ENCODE measurements at regions not wholly inside any gene's neighbourhood (a gene's known extent, or its start where the extent isn't known, plus 50 kb on each side); places are given as distances from the start of the nearest gene placed in this dataset.

- TF ChIP-seq CTCF (conservative IDR thresholded peaks at IDR 0.05) = no peak
- H3K14ac ChIP-seq (ENCODE audit: insufficient read depth, low read length) = no peak overlapping the region
Measured at GRCh38 chr5:113794981-113795380, 281.5 kb downstream of the YTHDC2 start.

More at GRCh38 chr5:113794981-113795380, 281.5 kb downstream of the YTHDC2 start:
- Mint-ChIP-seq H3K4me3 (no peak overlapping the region), H3K9me3 (no peaks in the 10 kb centered on the region), H3K27me3 (ENCODE audit: low read depth) (no peaks in the 10 kb centered on the region), H3K27ac (no peak overlapping the region), H3K4me1 (peaks cover 4 to 5% of the 10 kb centered on the region in 2 experiments; a peak in 2 of 4 replicates), H3K36me3 (ENCODE audit: insufficient read depth in 1 of 3, low read depth in 3 of 3) (no peaks in the 10 kb centered on the region)
- no peak overlapping the region for H3K4ac ChIP-seq (ENCODE audit: low read depth, low read length)
- H3K27me3 ChIP-seq (ENCODE audit: insufficient read depth, low read length) = no peaks in the 10 kb centered on the region
- no peaks in the 10 kb centered on the region for H3K79me2 ChIP-seq (ENCODE audit: insufficient read depth, low read length)
- WGBS (ENCODE audit: extremely low coverage, insufficient read length, low lambda C conversion rate) = no CpG with 5 or more reads among the region's 1 CpG
- H3K4me2 ChIP-seq (ENCODE audit: insufficient read depth, insufficient read length, low read length) = no peak overlapping the region
- no peak overlapping the region for H2BK15ac ChIP-seq (ENCODE audit: low read depth, low read length)
- no peak overlapping the region for H3K9ac ChIP-seq (ENCODE audit: extremely low read depth, insufficient read length, low read length)
- no peak overlapping the region for H2BK12ac ChIP-seq (ENCODE audit: insufficient read length, low read depth, low read length)
- DNase-seq = no peak
- H4K20me1 ChIP-seq (ENCODE audit: control insufficient read depth, insufficient read depth, insufficient read length) = no peaks in the 10 kb centered on the region
- no peak overlapping the region for H2AK5ac ChIP-seq (ENCODE audit: insufficient read length, low read length)
- H3K56ac ChIP-seq (ENCODE audit: insufficient read length, low read depth, low read length) = no peak overlapping the region
- H4K8ac ChIP-seq (replicated peaks; ENCODE audit: insufficient read length, low read depth, low read length) = no peak overlapping the region
- no peak overlapping the region for H2AFZ ChIP-seq (ENCODE audit: low read length)
- no peak overlapping the region for H2BK120ac ChIP-seq (ENCODE audit: low read depth, low read length, poor library complexity, severe bottlenecking)
- H3K4me1 ChIP-seq (ENCODE audit: insufficient read depth, low read length) = no peaks in the 10 kb centered on the region
- no peak overlapping the region for H3K23ac ChIP-seq (ENCODE audit: insufficient read length, low read depth, low read length)
- no peak overlapping the region for H4K91ac ChIP-seq (ENCODE audit: insufficient read length, low read depth, low read length)
- H4K5ac ChIP-seq (ENCODE audit: insufficient read length, low read depth, low read length) = no peak overlapping the region
- H3K27ac ChIP-seq (ENCODE audit: insufficient read length, low read depth, low read length) = no peak overlapping the region
- no peaks in the 10 kb centered on the region for H3K9me3 ChIP-seq (ENCODE audit: control insufficient read depth, low read depth, low read length)
- H2BK5ac ChIP-seq (ENCODE audit: insufficient read length, low read length) = no peak overlapping the region
- no peaks in the 10 kb centered on the region for H3K79me1 ChIP-seq (ENCODE audit: insufficient read depth, low read depth, low read length, poor library complexity, severe bottlenecking)
- no peak overlapping the region for H3K18ac ChIP-seq (ENCODE audit: insufficient read length, low read depth, low read length)
- no peak overlapping the region for H2BK20ac ChIP-seq (ENCODE audit: low read depth, low read length, poor library complexity, severe bottlenecking)
- no peak overlapping the region for H3T11ph ChIP-seq (ENCODE audit: low read length)
- no peaks in the 10 kb centered on the region for H3K23me2 ChIP-seq (ENCODE audit: insufficient read length, low read depth, low read length, poor library complexity, severe bottlenecking)
